ENCODE measurements at regions not wholly inside any gene's neighbourhood (a gene's known extent, or its start where the extent isn't known, plus 50 kb on each side); places are given as distances from the start of the nearest gene placed in this dataset.
"Not testable (repeated sequence)": the region's sequence is repeated elsewhere in the genome, so short reads cannot be mapped to it uniquely, and the experiment has no call there.

DNA sequence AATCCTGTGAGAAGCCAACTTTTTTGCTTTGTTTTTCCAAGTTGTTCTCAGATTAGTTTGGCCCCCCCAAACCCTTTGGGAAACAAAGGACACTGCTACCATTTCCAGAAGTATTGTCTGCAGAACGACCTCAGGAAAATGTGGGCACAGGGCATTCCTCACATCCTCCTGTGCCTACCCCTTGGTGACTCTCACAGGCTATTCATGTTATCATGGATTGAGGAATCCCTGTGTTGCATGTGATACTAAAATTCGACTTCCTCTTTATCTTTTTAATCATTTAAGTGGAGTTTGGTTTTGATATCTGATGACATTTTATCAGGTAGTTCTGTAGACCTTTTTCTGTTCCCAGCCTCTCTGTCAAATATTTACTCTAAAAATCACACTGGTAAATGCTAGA lies 184.5 kb downstream of the FASLG start:
- no peak overlapping the region for H3K4me3 ChIP-seq (replicated peaks; ENCODE audit: low read depth, low read length)
- TF ChIP-seq, protein P1, sequence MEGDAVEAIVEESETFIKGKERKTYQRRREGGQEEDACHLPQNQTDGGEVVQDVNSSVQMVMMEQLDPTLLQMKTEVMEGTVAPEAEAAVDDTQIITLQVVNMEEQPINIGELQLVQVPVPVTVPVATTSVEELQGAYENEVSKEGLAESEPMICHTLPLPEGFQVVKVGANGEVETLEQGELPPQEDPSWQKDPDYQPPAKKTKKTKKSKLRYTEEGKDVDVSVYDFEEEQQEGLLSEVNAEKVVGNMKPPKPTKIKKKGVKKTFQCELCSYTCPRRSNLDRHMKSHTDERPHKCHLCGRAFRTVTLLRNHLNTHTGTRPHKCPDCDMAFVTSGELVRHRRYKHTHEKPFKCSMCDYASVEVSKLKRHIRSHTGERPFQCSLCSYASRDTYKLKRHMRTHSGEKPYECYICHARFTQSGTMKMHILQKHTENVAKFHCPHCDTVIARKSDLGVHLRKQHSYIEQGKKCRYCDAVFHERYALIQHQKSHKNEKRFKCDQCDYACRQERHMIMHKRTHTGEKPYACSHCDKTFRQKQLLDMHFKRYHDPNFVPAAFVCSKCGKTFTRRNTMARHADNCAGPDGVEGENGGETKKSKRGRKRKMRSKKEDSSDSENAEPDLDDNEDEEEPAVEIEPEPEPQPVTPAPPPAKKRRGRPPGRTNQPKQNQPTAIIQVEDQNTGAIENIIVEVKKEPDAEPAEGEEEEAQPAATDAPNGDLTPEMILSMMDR (IDR thresholded peaks at IDR 0.05; ENCODE audit: low read length, missing control alignments): no peak
- DNase-seq (ENCODE audit: low read depth): no peak

DNA sequence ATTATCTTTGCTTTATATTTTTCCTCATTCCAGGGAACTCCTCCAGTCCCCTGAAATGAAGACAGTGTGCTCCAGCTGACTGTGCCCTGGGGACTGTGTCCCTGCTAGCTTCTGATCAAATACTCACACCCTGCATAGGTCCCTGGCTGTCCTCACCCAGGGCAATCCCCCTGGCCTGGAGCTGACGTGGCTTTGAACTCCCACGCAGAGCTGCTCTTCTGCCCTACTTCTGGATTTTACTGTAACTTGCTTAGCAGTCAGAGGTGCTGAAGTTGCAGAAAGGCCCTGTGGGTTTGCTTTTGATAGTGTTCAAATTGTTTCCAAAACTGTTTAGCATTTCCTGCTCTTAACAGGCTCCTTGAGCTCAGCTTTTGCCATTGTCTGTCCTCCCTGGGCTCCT lies 186.5 kb downstream of the FASLG start:
- peak; percentile 51 for DNase-seq (ENCODE audit: low read depth)
- TF ChIP-seq, protein P1 (IDR thresholded peaks at IDR 0.05; ENCODE audit: low read length, missing control alignments): no peak
- no peak overlapping the region for H3K4me3 ChIP-seq (replicated peaks; ENCODE audit: low read depth, low read length)

DNA sequence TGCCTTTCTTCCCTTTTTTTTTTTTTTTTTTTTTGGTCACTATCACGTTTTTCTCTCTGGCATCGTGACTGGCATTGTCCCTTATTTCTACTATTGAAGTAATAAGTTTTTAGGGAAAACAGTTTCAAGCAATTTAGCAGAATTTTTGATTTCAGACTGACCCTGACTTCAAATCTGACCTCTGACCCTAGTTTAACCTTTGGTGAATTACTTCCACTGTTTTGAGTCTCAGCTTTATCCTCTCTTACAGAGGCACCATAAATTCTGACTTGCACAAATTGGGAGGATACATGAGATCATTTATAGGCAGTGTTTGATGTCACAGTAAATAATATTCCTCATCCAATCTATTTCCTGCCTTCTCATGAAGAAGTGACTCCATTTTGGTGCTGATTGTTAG lies 187.0 kb downstream of the FASLG start:
- H3K4me3 ChIP-seq (replicated peaks; ENCODE audit: low read depth, low read length): no peak overlapping the region
- TF ChIP-seq, protein P1 (IDR thresholded peaks at IDR 0.05; ENCODE audit: low read length, missing control alignments): no peak
- no peak for DNase-seq (ENCODE audit: low read depth)

DNA sequence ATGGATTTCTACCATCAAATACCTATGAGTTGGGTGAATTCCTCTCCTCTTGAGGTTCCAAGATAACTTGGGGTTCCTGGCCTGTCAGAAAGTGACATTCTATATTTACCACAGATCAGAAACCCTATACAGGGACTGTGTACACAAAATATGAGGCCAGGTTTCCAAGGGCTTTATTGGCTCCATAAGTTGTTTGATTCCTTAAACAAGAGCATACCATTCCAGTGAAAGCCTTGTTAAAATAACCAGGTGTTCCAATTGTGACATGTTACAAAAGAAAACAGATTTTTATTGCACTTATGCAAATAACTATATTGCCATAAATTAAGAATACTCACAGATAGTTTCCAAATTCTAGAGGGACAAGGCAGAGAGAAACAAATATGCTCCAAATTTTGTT lies 188.9 kb downstream of the FASLG start:
- H3K4me3 ChIP-seq (replicated peaks; ENCODE audit: low read depth, low read length); DNase-seq (ENCODE audit: low read depth): not testable (repeated sequence)

DNA sequence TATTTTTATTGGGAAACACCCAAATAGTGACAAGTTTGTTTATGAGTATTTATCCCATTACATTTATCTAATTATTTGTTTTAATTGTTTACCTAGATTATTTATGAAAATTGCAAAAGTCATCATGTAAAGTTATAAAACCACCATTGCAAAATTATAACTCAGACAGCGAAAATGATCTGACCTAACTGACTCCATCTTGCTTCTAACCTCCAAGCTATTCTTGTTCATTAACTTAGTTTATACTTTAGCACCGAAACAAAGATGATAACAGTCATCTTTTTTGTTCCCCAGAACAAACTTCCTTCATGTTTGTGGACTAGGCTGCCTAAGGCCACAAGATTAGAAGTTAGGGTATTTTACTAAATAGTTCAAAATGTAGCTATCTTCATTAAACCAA lies 190.8 kb downstream of the FASLG start:
- no peak overlapping the region for H3K4me3 ChIP-seq (replicated peaks; ENCODE audit: low read depth, low read length)
- TF ChIP-seq, protein P1 (IDR thresholded peaks at IDR 0.05; ENCODE audit: low read length, missing control alignments): no peak
- DNase-seq (ENCODE audit: low read depth): no peak

DNA sequence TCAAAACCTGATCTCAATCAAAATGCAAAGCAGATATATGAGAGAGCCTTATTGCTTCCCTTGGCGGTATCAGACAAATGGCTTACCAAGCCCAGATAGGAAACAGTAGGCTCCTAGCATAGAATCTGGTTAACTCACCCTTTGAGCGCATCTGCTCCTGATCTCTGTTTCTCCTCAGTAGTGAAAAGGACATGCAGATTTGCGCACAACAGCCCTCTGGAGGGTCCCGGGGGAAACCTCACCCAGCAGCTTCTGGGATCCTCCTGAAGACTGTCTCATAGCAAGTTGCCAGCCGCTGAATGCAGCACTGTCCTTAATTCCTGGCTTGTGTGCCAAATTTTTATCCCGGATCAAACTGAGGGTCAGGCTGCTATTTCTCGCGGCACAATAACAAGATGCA lies 192.2 kb downstream of the FASLG start:
- DNase-seq (ENCODE audit: low read depth): no peak
- no peak overlapping the region for H3K4me3 ChIP-seq (replicated peaks; ENCODE audit: low read depth, low read length)
- TF ChIP-seq, protein P1 (IDR thresholded peaks at IDR 0.05; ENCODE audit: low read length, missing control alignments): no peak

DNA sequence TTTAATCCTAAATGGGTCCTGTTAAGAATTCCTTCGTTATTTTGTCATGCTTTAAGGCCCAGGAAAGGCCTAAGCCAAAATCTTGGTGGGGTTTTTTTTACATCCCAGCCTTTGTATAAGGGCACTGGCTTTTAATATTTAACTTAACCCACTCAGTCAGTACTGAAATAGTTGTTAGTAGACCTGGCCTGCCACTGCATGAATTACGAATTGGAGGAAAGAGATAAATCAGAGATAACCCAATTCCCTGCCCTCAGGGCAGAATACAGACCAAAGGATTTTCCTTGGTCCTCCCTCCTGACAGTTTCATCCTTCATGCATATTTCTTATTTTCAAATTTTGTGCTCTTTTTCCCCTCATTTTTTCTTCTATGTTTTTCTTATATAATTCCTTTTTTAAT lies 193.0 kb downstream of the FASLG start:
- H3K4me3 ChIP-seq (replicated peaks; ENCODE audit: low read depth, low read length): no peak overlapping the region
- no peak for DNase-seq (ENCODE audit: low read depth)
- TF ChIP-seq, protein P1 (IDR thresholded peaks at IDR 0.05; ENCODE audit: low read length, missing control alignments): no peak

DNA sequence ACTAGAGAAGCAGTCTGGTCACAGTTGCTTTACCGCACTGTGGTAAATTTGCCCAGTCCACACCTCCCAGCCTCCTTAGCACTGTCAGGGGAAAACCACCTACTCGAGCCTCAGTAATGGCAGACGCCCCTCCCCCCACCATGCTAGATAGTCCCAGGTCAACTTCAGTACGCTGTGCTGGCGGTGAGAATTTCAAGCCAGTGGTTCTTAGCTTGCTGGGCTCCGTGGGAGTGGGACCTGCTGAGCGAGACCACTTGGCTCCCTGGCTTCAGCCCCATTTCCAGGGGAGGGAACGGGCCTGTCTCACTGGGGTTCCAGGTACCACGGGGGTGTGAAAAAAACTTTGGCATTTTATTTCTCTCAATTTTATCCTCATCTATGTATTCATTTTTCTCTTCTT lies 194.8 kb downstream of the TNFSF18 start:
- H3K4me3 ChIP-seq (replicated peaks; ENCODE audit: low read depth, low read length); DNase-seq (ENCODE audit: low read depth): not testable (repeated sequence)
